Endodermal cell (in vitro differentiated cells): ENCODE measurements at regions not wholly inside any gene's neighbourhood (a gene's known extent, or its start where the extent isn't known, plus 50 kb on each side); places are given as distances from the start of the nearest gene placed in this dataset.

Experiments used
- DNase-seq: peaks from one replicate; pipeline ENCODE4 v3.0.0-alpha.2; 2017
- H3K27ac ChIP-seq: 2 replicates; pipeline ENCODE4 v1.5.1; 2013; ENCODE audit warnings: mild to moderate bottlenecking, low read depth, low read length, moderate library complexity
- H3K27me3 ChIP-seq: 2 replicates; pipeline ENCODE4 v1.6.1; 2013; ENCODE audit warnings: mild to moderate bottlenecking, low read length, moderate library complexity; ENCODE audit not compliant: insufficient read depth, control insufficient read depth, poor library complexity, severe bottlenecking
- H3K36me3 ChIP-seq: 2 replicates; pipeline ENCODE4 v1.7.0; 2013; ENCODE audit warnings: mild to moderate bottlenecking, low read length, moderate library complexity; ENCODE audit not compliant: control insufficient read depth, insufficient read depth
- H3K4me1 ChIP-seq: one replicate; pipeline ENCODE4 v1.7.0; 2013; ENCODE audit warnings: low read length; ENCODE audit not compliant: control insufficient read depth, insufficient read depth
- H3K4me3 ChIP-seq: 2 replicates; pipeline ENCODE4 v1.5.1; 2013; ENCODE audit warnings: mild to moderate bottlenecking, low read length, moderate library complexity
- H3K9ac ChIP-seq: 2 replicates; pipeline ENCODE4 v1.6.1; 2013; ENCODE audit warnings: mild to moderate bottlenecking, low read length, moderate library complexity; ENCODE audit not compliant: poor library complexity, severe bottlenecking; ENCODE audit errors: extremely low read depth
- H3K9me3 ChIP-seq: 2 replicates; pipeline ENCODE4 v1.6.1; 2013; ENCODE audit warnings: mild to moderate bottlenecking, low read length, moderate library complexity; ENCODE audit not compliant: control insufficient read depth
- H3K27ac Mint-ChIP-seq: 2 replicates; pipeline ENCODE4 v1.8.0; 2020; ENCODE audit warnings: mixed read lengths
- H3K27me3 Mint-ChIP-seq: 2 replicates; pipeline ENCODE4 v1.8.0; 2021; ENCODE audit warnings: mild to moderate bottlenecking, mixed read lengths; ENCODE audit not compliant: insufficient read depth
- H3K36me3 Mint-ChIP-seq: 2 replicates; pipeline ENCODE4 v1.8.0; 2020; ENCODE audit warnings: low read depth, mixed read lengths
- H3K4me1 Mint-ChIP-seq: 2 replicates; pipeline ENCODE4 v1.8.0; 2020; ENCODE audit warnings: mixed read lengths
- H3K4me3 Mint-ChIP-seq: 2 replicates; pipeline ENCODE4 v1.8.0; 2020; ENCODE audit warnings: mild to moderate bottlenecking, moderate library complexity, mixed read lengths
- H3K9me3 Mint-ChIP-seq: 2 replicates; pipeline ENCODE4 v1.8.0; 2020; ENCODE audit warnings: mild to moderate bottlenecking, mixed read lengths
- WGBS, 2 experiments: methylation state at CpG; one replicate each; pipeline versions ENCODE4 v1.1.5 to v1.1.7; 2013; ENCODE audit warnings: missing lambda C conversion rate in 2 of 2, mixed read lengths in 1 of 2; ENCODE audit not compliant: insufficient coverage in 1 of 2, insufficient read length in 1 of 2; 5-methylcytosine and 5-hydroxymethylcytosine counted together
- TF ChIP-seq, protein P1 (sequence below): fragments of 200-600 bp; sonication (generic); conservative IDR thresholded peaks from 2 replicates; pipeline ENCODE4 v1.5.0; 2021; ENCODE audit warnings: antibody characterized with exemption, mild to moderate bottlenecking

DNA sequence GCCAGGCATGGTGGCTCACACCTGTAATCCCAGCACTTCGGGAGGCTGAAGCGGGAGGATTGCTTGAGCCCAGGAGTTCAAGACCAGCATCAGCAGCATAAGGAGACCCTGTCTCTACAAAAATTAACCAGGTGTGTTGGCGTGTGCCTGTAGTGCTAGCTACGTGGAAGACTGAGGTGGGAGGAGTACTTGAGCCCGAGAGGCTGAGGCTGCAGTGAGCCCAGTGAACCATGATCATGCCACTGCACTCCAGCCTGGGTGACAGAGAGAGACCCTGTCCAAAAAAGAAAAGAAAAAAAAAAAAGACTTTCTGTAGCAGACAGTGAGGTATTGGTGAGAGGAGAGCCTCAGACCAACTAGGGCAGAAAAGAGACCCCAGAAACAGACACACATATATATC, 263.8 kb downstream of the XXYLT1 start:
- no peak overlapping the region for H3K27ac Mint-ChIP-seq

DNA sequence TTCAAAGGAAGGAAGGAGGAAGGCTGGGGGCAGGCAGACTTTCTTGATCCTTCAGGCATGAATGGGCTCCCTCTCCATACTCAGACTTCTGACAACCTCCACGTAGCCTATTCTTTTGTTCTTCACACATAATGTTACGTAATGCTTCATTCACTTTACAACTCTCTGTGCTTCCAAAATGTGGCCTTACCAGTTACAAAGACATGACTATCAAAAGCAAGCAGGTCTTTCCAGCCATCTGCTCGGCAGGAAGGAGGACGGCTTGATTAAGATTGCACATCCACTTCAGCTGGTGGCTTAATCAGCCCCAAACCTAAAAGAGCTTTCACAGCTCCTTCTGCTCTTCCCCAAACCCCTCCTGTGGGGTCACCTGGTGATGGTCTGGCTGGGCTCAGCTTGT, 263.2 kb downstream of the XXYLT1 start:
- Mint-ChIP-seq H3K27ac (no peak overlapping the region), H3K4me1 (peaks cover 4% of the 10 kb centered on the region), H3K27me3 (peaks cover 2% of the 10 kb centered on the region), H3K9me3 (peaks cover 34% of the 10 kb centered on the region), H3K4me3 (no peak overlapping the region), H3K36me3 (no peaks in the 10 kb centered on the region)
- H3K27ac ChIP-seq, result no peak overlapping the region
- H3K4me1 ChIP-seq, result no peaks in the 10 kb centered on the region
- H3K36me3 ChIP-seq, result no peaks in the 10 kb centered on the region
- no peak overlapping the region for H3K9ac ChIP-seq
- WGBS, 2 experiments, result 82 to 88% methylated on average over 4 of the region's 4 CpGs
- H3K4me3 ChIP-seq, result no peak overlapping the region
- DNase-seq, result peak; percentile 16
- no peaks in the 10 kb centered on the region for H3K27me3 ChIP-seq
- H3K9me3 ChIP-seq, result peaks cover 16% of the 10 kb centered on the region
- TF ChIP-seq, protein P1, sequence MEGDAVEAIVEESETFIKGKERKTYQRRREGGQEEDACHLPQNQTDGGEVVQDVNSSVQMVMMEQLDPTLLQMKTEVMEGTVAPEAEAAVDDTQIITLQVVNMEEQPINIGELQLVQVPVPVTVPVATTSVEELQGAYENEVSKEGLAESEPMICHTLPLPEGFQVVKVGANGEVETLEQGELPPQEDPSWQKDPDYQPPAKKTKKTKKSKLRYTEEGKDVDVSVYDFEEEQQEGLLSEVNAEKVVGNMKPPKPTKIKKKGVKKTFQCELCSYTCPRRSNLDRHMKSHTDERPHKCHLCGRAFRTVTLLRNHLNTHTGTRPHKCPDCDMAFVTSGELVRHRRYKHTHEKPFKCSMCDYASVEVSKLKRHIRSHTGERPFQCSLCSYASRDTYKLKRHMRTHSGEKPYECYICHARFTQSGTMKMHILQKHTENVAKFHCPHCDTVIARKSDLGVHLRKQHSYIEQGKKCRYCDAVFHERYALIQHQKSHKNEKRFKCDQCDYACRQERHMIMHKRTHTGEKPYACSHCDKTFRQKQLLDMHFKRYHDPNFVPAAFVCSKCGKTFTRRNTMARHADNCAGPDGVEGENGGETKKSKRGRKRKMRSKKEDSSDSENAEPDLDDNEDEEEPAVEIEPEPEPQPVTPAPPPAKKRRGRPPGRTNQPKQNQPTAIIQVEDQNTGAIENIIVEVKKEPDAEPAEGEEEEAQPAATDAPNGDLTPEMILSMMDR, result no peak

More for the DNA sequence above, 263.8 kb downstream of the XXYLT1 start:
- Mint-ChIP-seq H3K27me3 (peaks cover 2% of the 10 kb centered on the region), H3K9me3 (peaks cover 34% of the 10 kb centered on the region), H3K4me1 (peaks cover 9% of the 10 kb centered on the region), H3K36me3 (no peaks in the 10 kb centered on the region), H3K4me3 (no peak overlapping the region)
- Histone ChIP-seq H3K4me3 (no peak overlapping the region), H3K9ac (no peak overlapping the region), H3K27ac (no peak overlapping the region), H3K9me3 (peaks cover 16% of the 10 kb centered on the region), H3K36me3 (no peaks in the 10 kb centered on the region), H3K4me1 (no peaks in the 10 kb centered on the region), H3K27me3 (no peaks in the 10 kb centered on the region)
- TF ChIP-seq, protein P1, result no peak
- peak; percentile 17 for DNase-seq
- WGBS, 2 experiments, result 91 to 96% methylated on average over 5 of the region's 5 CpGs

DNA sequence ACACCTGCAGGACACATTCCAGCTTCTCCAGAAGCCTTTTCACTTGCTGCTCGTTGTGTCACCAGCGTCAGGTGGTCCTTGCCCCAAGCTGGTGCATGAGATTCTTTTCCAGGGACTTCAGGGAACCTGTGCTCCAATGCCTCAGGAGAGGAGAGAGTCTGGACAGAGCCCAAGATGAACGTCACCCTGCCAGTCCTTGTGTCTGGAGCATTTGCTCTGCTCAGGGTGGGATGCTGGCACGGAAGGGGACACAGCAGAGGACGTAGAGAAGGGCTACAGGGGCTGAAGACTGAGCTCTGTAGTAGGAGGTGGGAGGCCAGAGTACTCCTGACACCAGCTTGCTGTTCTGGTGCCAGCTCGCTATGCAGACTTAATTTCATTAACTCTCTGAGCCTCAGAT, 262.1 kb downstream of the XXYLT1 start:
- Mint-ChIP-seq H3K4me1 (peaks cover 4% of the 10 kb centered on the region), H3K27me3 (peaks cover 2% of the 10 kb centered on the region)
- TF ChIP-seq, protein P1, result no peak

More for the DNA sequence above, 262.1 kb downstream of the XXYLT1 start:
- WGBS, 2 experiments, result 78 to 89% methylated on average over 3 to 6 of the region's 6 CpGs
- H3K9ac ChIP-seq, result no peak overlapping the region
- H3K27me3 ChIP-seq, result no peaks in the 10 kb centered on the region
- peaks cover 16% of the 10 kb centered on the region for H3K9me3 ChIP-seq
- H3K36me3 ChIP-seq, result no peaks in the 10 kb centered on the region
- H3K4me1 ChIP-seq, result no peaks in the 10 kb centered on the region
- H3K27ac ChIP-seq, result no peak overlapping the region
- DNase-seq, result peak; percentile 28
- no peak overlapping the region for H3K4me3 Mint-ChIP-seq
- H3K4me3 ChIP-seq, result no peak overlapping the region
- H3K36me3 Mint-ChIP-seq, result no peaks in the 10 kb centered on the region
- peaks cover 34% of the 10 kb centered on the region for H3K9me3 Mint-ChIP-seq
- H3K27ac Mint-ChIP-seq, result no peak overlapping the region
